SK-N-SH treated with all-trans-retinoic acid at 6 μM for 48 hours (cell line): ENCODE measurements at regions not wholly inside any gene's neighbourhood (a gene's known extent, or its start where the extent isn't known, plus 50 kb on each side); places are given as distances from the start of the nearest gene placed in this dataset.

Experiments
- ATAC-seq: fragments of 200-7000 bp; cut with Tn5 transposase; 3 replicates; pipeline ENCODE4 v1.9.1; 2020; ENCODE audit warnings: mild to moderate bottlenecking, moderate library complexity
- ARNTL ChIP-seq: fragments of 450-650 bp; formaldehyde crosslinking; IDR thresholded peaks from 2 replicates; pipeline ENCODE4 v1.5.0; 2020; ENCODE audit warnings: low read depth, mild to moderate bottlenecking, moderate library complexity, borderline replicate concordance
- BACH2 ChIP-seq: fragments of 250-450 bp; sonication (Bioruptor Pico); IDR thresholded peaks from 2 replicates; pipeline ENCODE4 v1.9.0; 2021; ENCODE audit warnings: mild to moderate bottlenecking, borderline replicate concordance
- CSDC2 ChIP-seq: fragments of 250-450 bp; sonication (Bioruptor Pico); IDR thresholded peaks from 2 replicates; pipeline ENCODE4 v1.5.0; 2020; ENCODE audit warnings: mild to moderate bottlenecking, moderate library complexity
- ESRRG ChIP-seq: fragments of 250-450 bp; sonication (Bioruptor Pico); IDR thresholded peaks from 2 replicates; pipeline ENCODE4 v1.6.1; 2021; ENCODE audit warnings: mild to moderate bottlenecking
- GLIS3 ChIP-seq: fragments of 250-450 bp; sonication (Bioruptor Pico); IDR thresholded peaks from 2 replicates; pipeline ENCODE4 v1.5.0; 2020; ENCODE audit warnings: mild to moderate bottlenecking, moderate library complexity
- ISL1 ChIP-seq: fragments of 250-450 bp; sonication (Bioruptor Pico); IDR thresholded peaks from 2 replicates; pipeline ENCODE4 v2.1.2; 2022; ENCODE audit warnings: mild to moderate bottlenecking, moderate library complexity
- OSR1 ChIP-seq: fragments of 250-450 bp; sonication (Bioruptor Pico); IDR thresholded peaks from 2 replicates; pipeline ENCODE4 v1.8.0; 2022; ENCODE audit warnings: moderate library complexity, mild to moderate bottlenecking, inconsistent platforms
- PPARA ChIP-seq: fragments of 250-450 bp; sonication (Bioruptor Pico); IDR thresholded peaks from 2 replicates; pipeline ENCODE4 v1.5.0; 2020; ENCODE audit warnings: mild to moderate bottlenecking, borderline replicate concordance
- SNAI2 ChIP-seq: fragments of 250-450 bp; sonication (Bioruptor Pico); IDR thresholded peaks from 2 replicates; pipeline ENCODE4 v1.5.0; 2020; ENCODE audit warnings: mild to moderate bottlenecking, moderate library complexity
- TCF4 ChIP-seq: fragments of 250-450 bp; sonication (Bioruptor Pico); IDR thresholded peaks from 2 replicates; pipeline ENCODE4 v1.8.0; 2021; ENCODE audit warnings: mild to moderate bottlenecking, moderate library complexity, borderline replicate concordance
- TOX ChIP-seq: fragments of 250-450 bp; sonication (Bioruptor Pico); IDR thresholded peaks from 2 replicates; pipeline ENCODE4 v1.8.0; 2021; ENCODE audit warnings: mild to moderate bottlenecking, moderate library complexity, borderline replicate concordance
- ZC3H10 ChIP-seq: fragments of 250-450 bp; sonication (Bioruptor Pico); IDR thresholded peaks from 2 replicates; pipeline ENCODE4 v1.5.1; 2021; ENCODE audit warnings: mild to moderate bottlenecking, moderate library complexity
- ZFP3 ChIP-seq: fragments of 250-450 bp; sonication (Bioruptor Pico); IDR thresholded peaks from 2 replicates; pipeline ENCODE4 v1.5.0; 2020; ENCODE audit warnings: mild to moderate bottlenecking, moderate library complexity
- ZFP30 ChIP-seq: fragments of 450-650 bp; formaldehyde crosslinking; IDR thresholded peaks from 2 replicates; pipeline ENCODE4 v1.5.0; 2022; ENCODE audit warnings: mild to moderate bottlenecking, moderate library complexity
- ZNF565 ChIP-seq: fragments of 450-650 bp; formaldehyde crosslinking; conservative IDR thresholded peaks from 2 replicates; pipeline ENCODE4 v1.5.0; 2020; ENCODE audit warnings: low read depth, mild to moderate bottlenecking, moderate library complexity
- ZNF70 ChIP-seq: fragments of 450-650 bp; formaldehyde crosslinking; IDR thresholded peaks from 2 replicates; pipeline ENCODE4 v1.5.0; 2020; ENCODE audit warnings: mild to moderate bottlenecking, moderate library complexity
- ZNF8 ChIP-seq: fragments of 450-650 bp; formaldehyde crosslinking; IDR thresholded peaks from 2 replicates; pipeline ENCODE4 v1.5.0; 2020; ENCODE audit warnings: mild to moderate bottlenecking, moderate library complexity
- TF ChIP-seq, protein P1 (sequence below): fragments of 250-450 bp; sonication (Bioruptor Pico); IDR thresholded peaks from 2 replicates; pipeline ENCODE4 v1.5.1; 2020; ENCODE audit warnings: low read depth, mild to moderate bottlenecking, moderate library complexity
- TF ChIP-seq, protein P2 (sequence below): fragments of 250-450 bp; sonication (Bioruptor Pico); IDR thresholded peaks from 2 replicates; pipeline ENCODE4 v1.5.0; 2020; ENCODE audit warnings: mild to moderate bottlenecking, moderate library complexity
- TF ChIP-seq, protein P3 (sequence below): fragments of 250-450 bp; sonication (Bioruptor Pico); IDR thresholded peaks from 2 replicates; pipeline ENCODE4 v1.5.1; 2021; ENCODE audit warnings: mild to moderate bottlenecking, moderate library complexity
- TF ChIP-seq, protein P4 (sequence below): fragments of 250-450 bp; sonication (Bioruptor Pico); IDR thresholded peaks from 2 replicates; pipeline ENCODE4 v1.8.0; 2021; ENCODE audit warnings: low read depth, mild to moderate bottlenecking, moderate library complexity, borderline replicate concordance

DNA sequence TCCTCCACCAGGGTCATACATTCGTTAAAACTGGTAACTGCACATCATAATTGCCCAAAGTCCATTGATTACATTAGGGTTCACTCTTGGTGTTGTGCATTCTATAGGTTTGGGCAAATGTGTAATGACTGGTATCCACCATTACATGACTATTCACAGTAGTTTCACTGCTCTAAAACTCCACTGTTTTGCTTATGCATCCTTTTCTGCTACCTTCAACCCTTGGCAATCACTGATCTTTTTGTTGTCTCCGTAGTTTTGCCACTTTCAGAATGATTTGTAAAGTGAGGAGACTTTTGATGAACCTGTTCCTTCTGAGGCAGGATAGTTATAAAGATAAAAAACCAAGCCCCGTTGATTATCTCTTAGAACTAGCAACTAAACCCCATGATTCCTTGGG, 187.3 kb upstream of the MCHR2 start:
- ATAC-seq: no peak
- TF ChIP-seq, protein P1, sequence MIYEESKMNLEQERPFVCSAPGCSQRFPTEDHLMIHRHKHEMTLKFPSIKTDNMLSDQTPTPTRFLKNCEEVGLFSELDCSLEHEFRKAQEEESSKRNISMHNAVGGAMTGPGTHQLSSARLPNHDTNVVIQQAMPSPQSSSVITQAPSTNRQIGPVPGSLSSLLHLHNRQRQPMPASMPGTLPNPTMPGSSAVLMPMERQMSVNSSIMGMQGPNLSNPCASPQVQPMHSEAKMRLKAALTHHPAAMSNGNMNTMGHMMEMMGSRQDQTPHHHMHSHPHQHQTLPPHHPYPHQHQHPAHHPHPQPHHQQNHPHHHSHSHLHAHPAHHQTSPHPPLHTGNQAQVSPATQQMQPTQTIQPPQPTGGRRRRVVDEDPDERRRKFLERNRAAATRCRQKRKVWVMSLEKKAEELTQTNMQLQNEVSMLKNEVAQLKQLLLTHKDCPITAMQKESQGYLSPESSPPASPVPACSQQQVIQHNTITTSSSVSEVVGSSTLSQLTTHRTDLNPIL: no peak
- TF ChIP-seq TCF4 (CRISPR knock-in tag): no peak
- TF ChIP-seq CSDC2: no peak
- no peak for TF ChIP-seq BACH2 (CRISPR knock-in tag)
- no peak for TF ChIP-seq ZNF70
- TF ChIP-seq OSR1: no peak
- no peak for TF ChIP-seq ARNTL
- no peak for TF ChIP-seq GLIS3 (CRISPR knock-in tag)
- TF ChIP-seq ZNF565 (CRISPR knock-in tag): no peak
- TF ChIP-seq ESRRG (CRISPR knock-in tag): no peak
- TF ChIP-seq ZFP3 (CRISPR knock-in tag): no peak
- TF ChIP-seq, protein P2, sequence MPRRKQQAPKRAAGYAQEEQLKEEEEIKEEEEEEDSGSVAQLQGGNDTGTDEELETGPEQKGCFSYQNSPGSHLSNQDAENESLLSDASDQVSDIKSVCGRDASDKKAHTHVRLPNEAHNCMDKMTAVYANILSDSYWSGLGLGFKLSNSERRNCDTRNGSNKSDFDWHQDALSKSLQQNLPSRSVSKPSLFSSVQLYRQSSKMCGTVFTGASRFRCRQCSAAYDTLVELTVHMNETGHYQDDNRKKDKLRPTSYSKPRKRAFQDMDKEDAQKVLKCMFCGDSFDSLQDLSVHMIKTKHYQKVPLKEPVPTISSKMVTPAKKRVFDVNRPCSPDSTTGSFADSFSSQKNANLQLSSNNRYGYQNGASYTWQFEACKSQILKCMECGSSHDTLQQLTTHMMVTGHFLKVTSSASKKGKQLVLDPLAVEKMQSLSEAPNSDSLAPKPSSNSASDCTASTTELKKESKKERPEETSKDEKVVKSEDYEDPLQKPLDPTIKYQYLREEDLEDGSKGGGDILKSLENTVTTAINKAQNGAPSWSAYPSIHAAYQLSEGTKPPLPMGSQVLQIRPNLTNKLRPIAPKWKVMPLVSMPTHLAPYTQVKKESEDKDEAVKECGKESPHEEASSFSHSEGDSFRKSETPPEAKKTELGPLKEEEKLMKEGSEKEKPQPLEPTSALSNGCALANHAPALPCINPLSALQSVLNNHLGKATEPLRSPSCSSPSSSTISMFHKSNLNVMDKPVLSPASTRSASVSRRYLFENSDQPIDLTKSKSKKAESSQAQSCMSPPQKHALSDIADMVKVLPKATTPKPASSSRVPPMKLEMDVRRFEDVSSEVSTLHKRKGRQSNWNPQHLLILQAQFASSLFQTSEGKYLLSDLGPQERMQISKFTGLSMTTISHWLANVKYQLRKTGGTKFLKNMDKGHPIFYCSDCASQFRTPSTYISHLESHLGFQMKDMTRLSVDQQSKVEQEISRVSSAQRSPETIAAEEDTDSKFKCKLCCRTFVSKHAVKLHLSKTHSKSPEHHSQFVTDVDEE: no peak
- TF ChIP-seq, protein P3, sequence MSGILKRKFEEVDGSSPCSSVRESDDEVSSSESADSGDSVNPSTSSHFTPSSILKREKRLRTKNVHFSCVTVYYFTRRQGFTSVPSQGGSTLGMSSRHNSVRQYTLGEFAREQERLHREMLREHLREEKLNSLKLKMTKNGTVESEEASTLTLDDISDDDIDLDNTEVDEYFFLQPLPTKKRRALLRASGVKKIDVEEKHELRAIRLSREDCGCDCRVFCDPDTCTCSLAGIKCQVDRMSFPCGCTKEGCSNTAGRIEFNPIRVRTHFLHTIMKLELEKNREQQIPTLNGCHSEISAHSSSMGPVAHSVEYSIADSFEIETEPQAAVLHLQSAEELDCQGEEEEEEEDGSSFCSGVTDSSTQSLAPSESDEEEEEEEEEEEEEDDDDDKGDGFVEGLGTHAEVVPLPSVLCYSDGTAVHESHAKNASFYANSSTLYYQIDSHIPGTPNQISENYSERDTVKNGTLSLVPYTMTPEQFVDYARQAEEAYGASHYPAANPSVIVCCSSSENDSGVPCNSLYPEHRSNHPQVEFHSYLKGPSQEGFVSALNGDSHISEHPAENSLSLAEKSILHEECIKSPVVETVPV (CRISPR knock-in tag): no peak

DNA sequence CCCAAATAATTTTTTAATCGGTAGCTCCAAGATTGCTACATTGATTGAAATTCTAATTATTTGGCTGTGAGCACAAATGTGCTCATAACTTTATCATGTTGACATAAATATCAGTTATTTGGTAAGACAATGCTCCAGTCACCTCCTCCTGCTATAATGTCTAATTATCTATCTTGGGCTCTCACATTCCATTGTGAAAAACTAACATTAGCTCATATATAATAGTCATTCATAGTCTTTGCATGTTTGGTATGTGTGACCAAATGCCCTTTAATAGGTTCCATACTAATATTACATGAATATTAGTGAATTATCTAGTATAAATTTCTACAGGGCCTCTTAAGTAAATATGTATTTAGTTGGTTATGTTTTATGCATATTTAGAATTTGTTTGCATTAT, 185.6 kb upstream of the MCHR2 start:
- TF ChIP-seq BACH2 (CRISPR knock-in tag) (no peak), GLIS3 (CRISPR knock-in tag) (no peak), ZFP3 (CRISPR knock-in tag) (no peak), ZNF70 (no peak), PPARA (CRISPR knock-in tag) (no peak), ZFP30 (CRISPR knock-in tag) (no peak), ARNTL (no peak), CSDC2 (no peak), ZC3H10 (CRISPR knock-in tag) (no peak), ISL1 (CRISPR knock-in tag) (no peak)
- TF ChIP-seq, protein P3 (CRISPR knock-in tag): no peak
- TF ChIP-seq, protein P1: no peak
- TF ChIP-seq, all 23 proteins: peak for 0
- ATAC-seq: no peak

DNA sequence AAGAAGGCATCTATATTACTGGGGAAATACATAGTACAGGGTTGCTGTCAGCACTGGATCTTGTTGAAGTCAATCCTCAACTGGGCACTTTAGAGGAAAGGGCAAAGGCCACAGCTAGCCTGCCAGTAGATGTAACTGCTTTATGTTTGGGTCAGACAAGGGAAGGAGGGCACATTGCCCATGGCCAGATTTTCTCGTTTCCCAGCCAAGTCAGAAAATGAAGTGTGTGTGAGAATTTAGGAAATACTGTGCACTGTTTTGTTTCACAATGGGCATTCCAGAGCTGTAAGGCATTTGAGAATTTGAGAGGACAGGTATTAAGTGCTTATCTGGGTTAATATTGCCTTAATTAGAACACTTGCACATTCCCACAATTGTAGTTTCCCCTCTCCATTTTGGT, 183.9 kb upstream of the MCHR2 start:
- ATAC-seq: no peak
- TF ChIP-seq TOX (CRISPR knock-in tag): no peak
- no peak for TF ChIP-seq ZFP30 (CRISPR knock-in tag)
- TF ChIP-seq ZNF565 (CRISPR knock-in tag): no peak
- no peak for TF ChIP-seq ZFP3 (CRISPR knock-in tag)
- no peak for TF ChIP-seq OSR1
- no peak for TF ChIP-seq CSDC2
- TF ChIP-seq, protein P4, sequence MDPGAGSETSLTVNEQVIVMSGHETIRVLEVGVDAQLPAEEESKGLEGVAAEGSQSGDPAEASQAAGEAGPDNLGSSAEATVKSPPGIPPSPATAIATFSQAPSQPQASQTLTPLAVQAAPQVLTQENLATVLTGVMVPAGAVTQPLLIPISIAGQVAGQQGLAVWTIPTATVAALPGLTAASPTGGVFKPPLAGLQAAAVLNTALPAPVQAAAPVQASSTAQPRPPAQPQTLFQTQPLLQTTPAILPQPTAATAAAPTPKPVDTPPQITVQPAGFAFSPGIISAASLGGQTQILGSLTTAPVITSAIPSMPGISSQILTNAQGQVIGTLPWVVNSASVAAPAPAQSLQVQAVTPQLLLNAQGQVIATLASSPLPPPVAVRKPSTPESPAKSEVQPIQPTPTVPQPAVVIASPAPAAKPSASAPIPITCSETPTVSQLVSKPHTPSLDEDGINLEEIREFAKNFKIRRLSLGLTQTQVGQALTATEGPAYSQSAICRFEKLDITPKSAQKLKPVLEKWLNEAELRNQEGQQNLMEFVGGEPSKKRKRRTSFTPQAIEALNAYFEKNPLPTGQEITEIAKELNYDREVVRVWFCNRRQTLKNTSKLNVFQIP (CRISPR knock-in tag): no peak
- TF ChIP-seq GLIS3 (CRISPR knock-in tag): no peak
- TF ChIP-seq SNAI2: no peak
- TF ChIP-seq PPARA (CRISPR knock-in tag): no peak
- no peak for TF ChIP-seq ARNTL
- no peak for TF ChIP-seq BACH2 (CRISPR knock-in tag)
- TF ChIP-seq TCF4 (CRISPR knock-in tag): no peak
- TF ChIP-seq, protein P3 (CRISPR knock-in tag): no peak
- TF ChIP-seq ZNF8: no peak
- TF ChIP-seq, protein P1: no peak
- TF ChIP-seq ISL1 (CRISPR knock-in tag): no peak
